ENCODE measurements at regions not wholly inside any gene's neighbourhood (a gene's known extent, or its start where the extent isn't known, plus 50 kb on each side); places are given as distances from the start of the nearest gene placed in this dataset.

DNA sequence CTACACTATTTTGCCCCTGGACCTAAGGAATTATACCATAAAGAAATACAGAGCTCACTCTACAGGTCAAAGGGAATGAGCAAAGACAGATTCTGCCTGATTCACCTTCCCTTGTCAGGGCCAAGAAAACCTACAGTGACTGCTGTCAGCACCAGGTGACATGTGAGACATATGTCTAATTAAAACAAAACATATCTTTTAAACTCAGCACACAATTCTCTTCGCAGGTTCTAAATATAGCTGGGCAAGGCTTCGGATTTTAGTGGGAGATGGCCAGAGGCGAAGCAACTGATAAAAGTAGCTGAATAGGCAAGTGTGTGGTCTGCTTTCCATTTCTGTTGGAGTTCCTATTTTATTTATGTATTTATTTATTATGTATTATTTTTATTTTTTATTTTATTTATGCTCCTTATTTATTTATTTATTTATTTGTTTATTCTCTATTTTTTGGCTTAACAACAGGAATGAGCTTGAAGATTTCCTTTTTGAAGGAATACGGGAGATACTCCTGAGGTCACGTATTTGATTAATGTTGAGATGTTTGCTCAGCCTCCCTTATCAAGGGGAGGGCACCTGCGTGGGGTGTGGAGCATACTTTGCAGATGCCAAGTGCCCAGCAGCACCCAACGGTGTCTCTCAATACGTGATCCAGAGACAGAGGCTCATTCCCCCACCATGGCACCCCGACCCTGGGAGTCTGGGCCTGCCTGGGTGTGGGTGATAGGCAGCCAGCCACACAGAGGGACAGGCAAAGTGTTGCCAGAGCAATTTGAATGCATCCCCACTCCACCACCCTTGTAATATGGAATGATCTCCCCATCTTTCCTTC, 141.8 kb downstream of the RNF152 start:
- Histone ChIP-seq H3K36me3 (no peaks in the 10 kb centered on the region), H3K4me1 (ENCODE audit: low read depth) (peaks cover 49% of the 10 kb centered on the region), H3K27me3 (no peaks in the 10 kb centered on the region), H3K9me3 (ENCODE audit: low read depth) (no peaks in the 10 kb centered on the region), H3K27ac (peak overlapping the region; percentile 69), H3K4me3 (no peak overlapping the region)
- peak in 1 of 2 donors; percentile 57 for DNase-seq (ENCODE audit: low read depth in 1 of 2, low spot score in 1 of 2)
- no peak for TF ChIP-seq CTCF (IDR thresholded peaks at IDR 0.05; ENCODE audit: low read depth, low read length)

DNA sequence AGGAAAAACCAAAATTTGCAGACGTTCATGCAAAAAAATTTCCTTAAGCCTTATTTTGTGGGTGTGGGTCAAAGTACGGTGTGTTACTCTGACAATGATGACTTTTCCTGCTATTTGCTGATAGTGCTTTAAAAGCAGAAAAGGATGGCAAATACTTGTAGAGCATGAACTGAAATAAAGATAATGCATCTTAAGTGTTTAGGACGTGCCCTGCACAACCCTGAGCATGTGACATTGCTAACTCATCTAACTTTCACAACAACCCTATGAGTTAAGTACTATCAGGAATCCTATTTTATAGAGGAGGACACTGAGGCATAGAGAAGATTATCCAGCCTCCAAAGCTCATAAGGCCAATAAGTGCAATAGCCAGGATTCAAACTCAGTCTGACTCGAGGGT, 143.3 kb downstream of the RNF152 start:
- DNase-seq (ENCODE audit: low read depth in 1 of 2, low spot score in 1 of 2): no peak
- no peak for TF ChIP-seq CTCF (IDR thresholded peaks at IDR 0.05; ENCODE audit: low read depth, low read length)
- peaks cover 34% of the 10 kb centered on the region for H3K4me1 ChIP-seq (ENCODE audit: low read depth)
- no peak overlapping the region for H3K27ac ChIP-seq
- no peaks in the 10 kb centered on the region for H3K27me3 ChIP-seq
- H3K9me3 ChIP-seq (ENCODE audit: low read depth): no peaks in the 10 kb centered on the region
- no peak overlapping the region for H3K4me3 ChIP-seq
- no peaks in the 10 kb centered on the region for H3K36me3 ChIP-seq

DNA sequence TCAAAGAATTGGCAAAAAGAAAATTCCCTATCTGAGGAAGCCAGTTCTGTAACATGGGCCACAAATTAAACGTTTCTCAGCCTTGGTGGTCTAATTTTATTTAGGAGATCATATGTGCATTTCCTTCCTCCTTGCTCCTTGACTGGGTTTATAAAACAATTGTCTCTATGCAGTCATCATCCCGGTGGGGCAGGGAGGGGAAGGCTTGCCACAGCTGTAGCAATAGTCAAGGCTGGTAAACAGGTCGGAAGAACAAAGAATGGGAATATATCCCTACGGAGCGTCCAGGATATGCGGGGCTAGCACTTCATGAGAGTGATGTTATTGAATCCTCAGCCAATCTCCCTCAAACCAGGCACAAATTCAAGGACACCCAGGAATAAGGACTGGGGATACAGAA, 143.8 kb downstream of the RNF152 start:
- no peak overlapping the region for H3K4me3 ChIP-seq
- no peaks in the 10 kb centered on the region for H3K9me3 ChIP-seq (ENCODE audit: low read depth)
- DNase-seq (ENCODE audit: low read depth in 1 of 2, low spot score in 1 of 2): no peak
- no peak overlapping the region for H3K27ac ChIP-seq
- H3K36me3 ChIP-seq: no peaks in the 10 kb centered on the region
- no peak for TF ChIP-seq CTCF (IDR thresholded peaks at IDR 0.05; ENCODE audit: low read depth, low read length)
- H3K27me3 ChIP-seq: no peaks in the 10 kb centered on the region
- peaks cover 28% of the 10 kb centered on the region for H3K4me1 ChIP-seq (ENCODE audit: low read depth)

- peaks cover 18% of the 10 kb centered on the region for H3K4me1 ChIP-seq (ENCODE audit: low read depth)
- DNase-seq (ENCODE audit: low read depth in 1 of 2, low spot score in 1 of 2): no peak
- no peaks in the 10 kb centered on the region for H3K36me3 ChIP-seq
- no peak overlapping the region for H3K4me3 ChIP-seq
- no peak for TF ChIP-seq CTCF (IDR thresholded peaks at IDR 0.05; ENCODE audit: low read depth, low read length)
- no peaks in the 10 kb centered on the region for H3K9me3 ChIP-seq (ENCODE audit: low read depth)
- no peak overlapping the region for H3K27ac ChIP-seq
- H3K27me3 ChIP-seq: no peaks in the 10 kb centered on the region
Observed at GRCh38 chr18:61748004-61748403, 144.8 kb downstream of the RNF152 start.

- Histone ChIP-seq H3K9me3 (ENCODE audit: low read depth) (no peaks in the 10 kb centered on the region), H3K36me3 (no peaks in the 10 kb centered on the region), H3K27me3 (no peaks in the 10 kb centered on the region), H3K4me1 (ENCODE audit: low read depth) (no peaks in the 10 kb centered on the region), H3K4me3 (no peak overlapping the region), H3K27ac (no peak overlapping the region)
- TF ChIP-seq CTCF (IDR thresholded peaks at IDR 0.05; ENCODE audit: low read depth, low read length): no peak
- DNase-seq (ENCODE audit: low read depth in 1 of 2, low spot score in 1 of 2): peak in 1 of 2 donors; percentile 58
Observed at GRCh38 chr18:61743775-61744531, 148.9 kb downstream of the RNF152 start.

Measured in cardiac muscle cell (in vitro differentiated cells and primary cell).